Left renal cortex interstitium (tissue), 4 donors: ENCODE measurements at regions not wholly inside any gene's neighbourhood (a gene's known extent, or its start where the extent isn't known, plus 50 kb on each side); places are given as distances from the start of the nearest gene placed in this dataset.

ENCODE experiments used
- DNase-seq, 4 donors: peaks; one replicate each; pipeline ENCODE4 v3.0.0-alpha.2; 2013; ENCODE audit warnings: low read depth in 4 of 4, low spot score in 2 of 4, missing footprints in 1 of 4

- no peak for DNase-seq
Measured at GRCh38 chr18:43869451-43870008, 592.2 kb upstream of the SYT4 start.

DNA sequence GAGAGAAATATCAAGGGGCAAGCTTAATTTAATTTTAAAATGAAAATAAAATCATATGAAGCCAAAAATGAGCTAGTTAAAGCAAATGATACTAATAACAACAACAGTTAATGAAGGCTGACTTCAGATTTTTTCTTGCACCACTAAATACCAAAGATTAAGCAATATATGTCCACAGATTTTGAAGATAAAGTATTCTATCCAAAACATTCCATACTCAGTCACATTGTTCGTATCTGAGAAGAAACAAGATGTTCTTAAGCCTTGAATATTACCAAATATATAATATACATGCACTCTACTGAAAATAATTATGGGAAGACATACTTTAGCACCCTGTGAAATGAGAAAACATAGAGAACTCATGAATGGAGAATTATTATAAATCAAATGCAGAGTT is 593.3 kb upstream of the SYT4 start:
- DNase-seq, result no peak

GRCh38 chr18:43875511-43875910 is 598.2 kb upstream of the SYT4 start:
- DNase-seq, result no peak

DNA sequence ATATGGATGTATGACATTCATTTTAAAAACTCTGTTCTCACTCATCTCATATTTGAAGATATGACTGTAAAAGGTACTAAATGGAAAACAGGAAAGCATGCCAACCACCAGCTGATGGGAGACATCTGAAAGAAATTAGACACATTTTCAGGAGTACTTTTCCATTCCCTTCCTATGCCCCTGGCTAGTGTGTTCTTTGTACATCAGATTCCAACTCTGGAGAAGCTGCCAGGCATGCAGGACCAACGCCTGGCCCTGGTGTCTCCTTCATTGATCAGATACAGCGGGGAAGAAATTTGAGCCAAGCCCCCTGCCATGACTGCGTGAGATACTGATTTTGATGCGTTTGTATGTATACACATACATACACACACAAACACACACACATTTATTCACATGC is 599.0 kb upstream of the SYT4 start:
- no peak for DNase-seq

DNA sequence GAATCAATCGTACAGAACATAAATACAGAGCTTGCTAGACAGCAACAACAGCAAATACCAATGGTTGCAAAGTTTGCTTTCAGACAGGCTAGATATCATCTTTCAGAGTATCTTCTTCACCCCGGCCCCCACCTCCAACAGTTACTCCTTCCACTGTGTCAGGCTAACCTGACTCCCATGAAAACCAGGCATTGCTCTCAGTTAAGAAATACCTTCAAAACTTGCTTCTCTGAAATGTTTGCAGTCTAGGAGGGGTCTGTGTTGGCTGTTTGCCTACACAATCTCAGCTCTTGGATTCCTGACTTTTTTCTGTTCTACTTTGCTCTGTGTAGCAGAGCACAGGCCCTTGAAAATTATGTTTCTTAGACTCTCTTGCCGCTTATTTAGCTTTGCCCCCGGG is 599.5 kb upstream of the SYT4 start:
- DNase-seq, result no peak

DNA sequence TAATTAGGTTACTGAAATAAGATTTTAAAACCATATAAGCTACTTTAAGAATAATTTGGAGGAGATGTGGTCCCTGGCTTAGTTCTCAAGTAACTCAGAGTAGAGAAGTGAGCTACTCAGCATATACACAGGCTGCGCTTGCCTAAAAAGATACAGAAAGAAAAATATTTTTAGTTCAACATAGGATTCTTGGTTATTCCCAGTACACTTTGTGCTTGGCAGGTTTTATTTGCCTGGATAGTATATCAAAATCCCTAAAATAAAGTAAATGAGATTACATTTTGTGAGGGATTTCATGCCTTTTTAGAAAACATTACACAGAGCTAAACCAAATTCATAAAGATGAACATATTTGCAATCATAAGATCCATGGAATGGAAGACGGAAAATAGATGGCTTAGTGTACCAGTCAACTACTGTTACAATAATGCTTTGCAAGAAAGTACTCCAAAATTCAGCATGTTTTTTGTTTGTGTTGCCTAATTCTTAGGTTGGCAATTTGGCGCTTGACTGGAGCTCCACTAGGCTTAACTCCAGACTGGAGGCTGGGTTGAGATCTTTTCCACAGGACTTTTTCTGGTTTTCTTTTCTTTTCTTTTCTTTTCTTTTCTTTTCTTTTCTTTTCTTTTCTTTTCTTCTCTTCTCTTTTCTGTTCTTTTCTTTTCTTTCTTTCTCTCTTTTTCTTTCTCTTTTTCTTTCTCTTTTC is 600.5 kb upstream of the SYT4 start:
- DNase-seq, result no peak

- DNase-seq, result no peak
Measured at GRCh38 chr18:43879415-43879814, 602.1 kb upstream of the SYT4 start.

GRCh38 chr18:43882358-43883055 is 605.2 kb upstream of the SYT4 start:
- DNase-seq, result no peak

- DNase-seq, result no peak
Measured at GRCh38 chr18:43883886-43884285, 606.6 kb upstream of the SYT4 start.

DNA sequence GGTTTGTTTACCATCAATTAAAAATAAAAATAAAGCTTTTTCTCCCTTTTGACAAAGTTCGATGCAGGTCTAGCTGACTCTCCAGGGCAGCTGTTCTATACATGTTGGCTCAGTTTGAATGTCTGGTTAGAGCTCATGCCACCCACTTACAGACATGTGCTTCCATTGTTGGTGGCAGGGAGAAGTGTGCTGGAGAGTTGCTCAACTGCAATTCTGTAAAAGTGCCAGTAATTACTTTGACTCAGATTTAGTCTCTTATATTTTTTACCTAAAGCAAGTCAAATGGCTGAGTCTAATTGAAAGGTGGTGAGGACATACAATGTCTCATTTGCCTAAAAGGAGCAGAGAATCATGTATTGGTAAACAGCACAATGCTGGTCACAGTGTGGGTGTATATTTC is 609.1 kb upstream of the SYT4 start:
- DNase-seq, result no peak

DNA sequence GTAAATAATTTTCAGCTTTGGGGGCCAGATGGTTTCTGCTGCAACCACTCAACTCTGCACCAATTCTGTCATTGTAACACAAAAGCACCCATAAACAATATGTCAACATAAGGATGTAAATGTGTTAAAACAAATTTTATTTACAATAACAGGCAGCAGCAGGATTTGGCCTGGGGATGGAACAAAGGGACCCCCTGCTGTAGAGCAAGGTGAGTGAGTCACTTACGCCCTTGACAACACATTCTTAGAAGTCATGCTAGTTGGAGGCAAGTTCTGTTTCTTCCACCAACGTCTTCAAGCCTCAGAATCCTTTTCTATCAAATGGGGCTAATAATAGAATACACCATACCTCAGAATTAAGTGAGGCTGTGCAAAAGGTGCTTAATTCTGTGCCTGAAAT is 610.2 kb upstream of the SYT4 start:
- DNase-seq, result no peak

GRCh38 chr18:43888598-43888997 is 611.3 kb upstream of the SYT4 start:
- no peak for DNase-seq

DNA sequence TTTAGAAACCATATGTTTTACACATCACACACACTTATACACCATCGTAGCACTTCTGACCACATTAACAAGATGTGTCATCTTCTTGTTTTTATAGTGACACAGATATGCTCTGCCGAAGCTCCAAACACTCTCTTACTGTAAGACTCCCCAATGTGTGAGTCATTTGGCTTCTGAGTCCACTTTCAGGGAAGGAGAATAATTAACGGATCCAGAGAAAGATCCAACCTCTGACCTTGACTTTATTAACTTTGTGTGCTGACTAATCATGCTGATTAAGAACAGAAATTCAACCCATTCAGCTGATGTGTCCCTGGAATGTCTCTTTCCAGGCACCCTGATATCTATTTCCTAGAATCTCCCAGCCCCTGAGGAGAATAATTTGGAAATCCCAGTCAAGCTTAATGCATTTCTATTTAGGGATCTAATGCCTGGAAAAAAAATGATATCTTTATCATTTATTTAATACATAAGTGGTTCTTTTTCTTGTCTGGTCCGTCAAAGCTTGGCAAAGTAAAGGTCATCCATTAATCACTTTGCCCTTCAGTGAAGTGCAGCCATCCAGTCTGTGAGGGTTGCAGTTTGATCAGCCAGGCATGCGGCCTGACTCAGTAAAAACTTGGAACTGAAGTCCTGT is 615.8 kb upstream of the SYT4 start:
- DNase-seq, result no peak

DNA sequence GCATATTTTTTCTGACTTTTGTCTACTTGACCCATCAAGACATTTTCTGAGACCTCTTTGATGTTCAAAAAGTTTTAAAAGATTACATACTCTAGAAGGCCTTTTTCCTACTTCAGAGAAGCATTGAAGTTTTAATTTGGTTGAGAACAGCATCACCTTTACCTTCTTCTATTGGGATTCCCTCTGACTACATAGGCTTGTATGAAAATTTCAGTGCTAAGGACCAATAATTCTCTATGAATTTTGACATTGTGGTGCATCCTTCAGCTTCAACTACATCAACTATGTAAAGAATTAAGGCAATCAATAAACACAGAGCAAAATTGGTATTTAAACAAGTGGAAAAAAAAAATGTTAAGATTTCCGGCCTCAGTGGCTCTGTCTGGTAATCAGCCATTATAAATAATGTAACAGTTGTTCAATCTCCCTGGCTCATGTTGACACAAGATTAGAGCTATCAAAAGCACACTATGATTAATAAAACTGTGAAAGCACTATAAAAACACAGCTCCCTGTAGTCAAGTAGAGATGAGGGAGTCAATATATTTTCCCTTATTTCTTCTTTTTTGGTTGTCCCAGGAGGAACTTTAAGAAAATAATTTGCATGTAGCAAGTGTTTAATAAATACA is 627.0 kb upstream of the SYT4 start:
- no peak for DNase-seq

- no peak for DNase-seq
Measured at GRCh38 chr18:43914018-43914417, 636.7 kb upstream of the SYT4 start.

- no peak for DNase-seq
Measured at GRCh38 chr18:43916984-43917383, 639.7 kb upstream of the SYT4 start.

DNA sequence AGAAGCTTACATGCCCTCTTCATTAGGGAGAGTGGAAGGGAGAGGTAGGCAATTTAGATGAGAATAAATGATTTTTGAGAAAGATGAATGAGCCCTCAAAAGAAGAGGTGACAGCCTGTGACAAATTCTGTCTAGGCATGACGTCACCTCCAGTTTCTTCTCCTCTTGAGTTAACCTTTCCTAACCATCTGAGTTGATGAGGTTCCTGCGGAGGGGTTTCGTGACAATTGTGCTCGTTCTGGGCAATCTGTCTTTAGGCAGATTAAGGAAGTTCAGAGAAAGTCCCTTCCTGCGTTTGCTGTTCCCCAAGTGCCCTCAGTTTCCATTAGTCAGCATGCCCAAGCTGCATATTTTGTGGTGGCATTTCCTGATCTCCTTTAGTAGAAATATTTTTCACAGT is 640.2 kb upstream of the SYT4 start:
- DNase-seq, result no peak

DNA sequence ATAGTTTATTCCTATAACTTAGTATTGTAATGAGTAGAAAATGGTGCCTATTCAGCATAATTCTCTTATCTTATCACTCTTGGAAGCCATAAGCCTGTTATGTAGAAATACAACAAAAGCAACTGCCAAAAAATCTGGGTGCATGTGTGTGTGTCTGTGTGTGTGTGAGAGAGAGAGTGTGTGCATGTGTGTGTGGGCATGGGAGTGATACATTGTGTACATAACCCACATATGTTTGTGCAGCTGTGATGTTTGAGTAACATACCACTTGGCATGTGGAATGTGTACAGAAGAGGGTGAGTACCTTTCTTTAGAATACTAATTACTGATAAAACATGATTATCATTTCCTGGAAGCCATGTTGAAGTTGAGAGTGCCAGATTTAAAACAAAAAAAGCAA is 642.3 kb upstream of the SYT4 start:
- DNase-seq, result no peak

GRCh38 chr18:43931439-43931838 is 654.1 kb upstream of the SYT4 start:
- DNase-seq, result no peak

DNA sequence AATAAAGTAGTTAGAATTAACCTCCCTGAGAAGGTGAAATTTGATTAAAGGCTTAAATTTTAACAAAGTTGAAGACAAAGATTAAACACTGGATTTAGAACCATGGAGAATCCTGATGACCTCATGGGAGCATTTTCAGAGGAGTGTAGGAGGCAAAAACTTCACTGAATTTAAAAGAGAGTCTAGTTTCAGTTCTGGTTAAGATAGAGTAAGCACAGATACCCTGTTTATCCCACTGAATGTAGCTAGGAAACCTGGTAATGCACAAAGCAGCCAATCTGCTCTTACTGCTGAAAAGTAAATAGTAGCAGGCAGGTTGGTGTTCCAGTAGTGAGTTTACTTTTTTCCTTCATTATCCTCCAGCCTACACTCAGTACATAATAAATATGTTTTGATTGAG is 654.9 kb upstream of the SYT4 start:
- DNase-seq, result no peak

DNA sequence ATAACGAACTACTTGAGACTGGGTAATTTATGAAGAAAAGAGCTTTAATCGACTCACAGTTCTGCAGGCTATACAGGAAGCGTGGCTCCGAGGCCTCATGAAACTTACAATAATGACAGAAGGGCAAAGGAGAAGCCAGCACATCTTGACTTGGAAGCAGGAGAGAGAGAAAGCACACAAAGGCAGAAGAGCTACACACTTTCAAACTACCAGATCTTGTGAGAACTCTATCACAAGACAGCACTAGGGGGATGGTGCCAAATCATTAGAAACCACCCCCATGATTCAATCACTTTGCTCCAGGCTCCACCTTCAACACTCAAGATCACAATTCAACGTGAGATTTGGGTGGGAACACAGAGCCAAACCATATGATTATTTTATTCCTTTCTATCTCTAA is 655.9 kb upstream of the SYT4 start:
- no peak for DNase-seq
